ENCODE measurements at regions not wholly inside any gene's neighbourhood (a gene's known extent, or its start where the extent isn't known, plus 50 kb on each side); places are given as distances from the start of the nearest gene placed in this dataset.

- intact Hi-C loops (cut with micrococcal nuclease), result loop anchor here (10.0 kb wide), 1 partner anchor 340 kb away; the partner anchor contains the start of gene PRSS48
Observed at GRCh38 chr4:151614561-151614960, 146.2 kb downstream of the GATB start.

GRCh38 chr4:151618858-151619257, 141.9 kb downstream of the GATB start:
- no peaks in the 10 kb centered on the region for H3K9me3 Mint-ChIP-seq
- H3K27me3 Mint-ChIP-seq, result peaks cover 20% of the 10 kb centered on the region
- no peaks in the 10 kb centered on the region for H3K4me1 Mint-ChIP-seq
- H3K27ac Mint-ChIP-seq, result no peak overlapping the region
- H3K4me3 Mint-ChIP-seq, result no peak overlapping the region
- H3K36me3 Mint-ChIP-seq (ENCODE audit: low read depth), result no peaks in the 10 kb centered on the region
- no peak for DNase-seq
- intact Hi-C loops (cut with micrococcal nuclease), result loop anchor here (10.0 kb wide), 1 partner anchor 344 kb away; the partner anchor contains the start of gene PRSS48

More at GRCh38 chr4:151614561-151614960, 146.2 kb downstream of the GATB start:
- no peak overlapping the region for H3K27ac Mint-ChIP-seq
- H3K36me3 Mint-ChIP-seq (ENCODE audit: low read depth), result no peaks in the 10 kb centered on the region
- peaks cover 18% of the 10 kb centered on the region for H3K27me3 Mint-ChIP-seq
- DNase-seq, result no peak
- H3K4me1 Mint-ChIP-seq, result no peaks in the 10 kb centered on the region
- H3K4me3 Mint-ChIP-seq, result no peak overlapping the region
- H3K9me3 Mint-ChIP-seq, result no peaks in the 10 kb centered on the region

GRCh38 chr4:151620066-151620465, 140.7 kb downstream of the GATB start:
- no peak for DNase-seq
- no peaks in the 10 kb centered on the region for H3K4me1 Mint-ChIP-seq
- H3K27me3 Mint-ChIP-seq, result peaks cover 19% of the 10 kb centered on the region
- H3K4me3 Mint-ChIP-seq, result no peak overlapping the region
- intact Hi-C loops (cut with micrococcal nuclease), result no loop called here
- no peaks in the 10 kb centered on the region for H3K36me3 Mint-ChIP-seq (ENCODE audit: low read depth)
- H3K9me3 Mint-ChIP-seq, result no peaks in the 10 kb centered on the region
- no peak overlapping the region for H3K27ac Mint-ChIP-seq

Measured in activated CD4-positive, alpha-beta T cell treated with anti-CD3 and anti-CD28 coated beads, Interleukin-2, amount 10 ng/mL, durations not matched to agents 24 days and 14 days (primary cell).